HEK293T (cell line): ENCODE measurements at regions not wholly inside any gene's neighbourhood (a gene's known extent, or its start where the extent isn't known, plus 50 kb on each side); places are given as distances from the start of the nearest gene placed in this dataset.

Experiments
- CTBP1 ChIP-seq: fragments of 450-650 bp; IDR thresholded peaks from 2 replicates; pipeline ENCODE4 v1.6.1; 2016; ENCODE audit warnings: borderline replicate concordance
- ELF4 ChIP-seq: fragments of 450-650 bp; IDR thresholded peaks from 2 replicates; pipeline ENCODE4 v1.6.1; 2017; ENCODE audit warnings: antibody characterized with exemption
- FOXA1 ChIP-seq: fragments of 450-650 bp; IDR thresholded peaks from 2 replicates; pipeline ENCODE4 v1.6.1; 2016; ENCODE audit warnings: mild to moderate bottlenecking
- FOXK2 ChIP-seq: fragments of 450-650 bp; IDR thresholded peaks from 2 replicates; pipeline ENCODE4 v1.6.1; 2016; ENCODE audit warnings: mild to moderate bottlenecking
- FOXM1 ChIP-seq: fragments of 450-650 bp; IDR thresholded peaks from 2 replicates; pipeline ENCODE4 v1.6.1; 2017; ENCODE audit warnings: mild to moderate bottlenecking, borderline replicate concordance
- PKNOX1 ChIP-seq: fragments of 450-650 bp; IDR thresholded peaks from 2 replicates; pipeline ENCODE4 v1.6.1; 2016
- SP1 ChIP-seq: fragments of 450-650 bp; IDR thresholded peaks from 2 replicates; pipeline ENCODE4 v1.6.1; 2017
- SUZ12 ChIP-seq: fragments of 450-650 bp; IDR thresholded peaks from 2 replicates; pipeline ENCODE4 v1.6.1; 2016; ENCODE audit warnings: mild to moderate bottlenecking
- TARDBP ChIP-seq: fragments of 450-650 bp; IDR thresholded peaks from 2 replicates; pipeline ENCODE4 v1.6.1; 2016

DNA sequence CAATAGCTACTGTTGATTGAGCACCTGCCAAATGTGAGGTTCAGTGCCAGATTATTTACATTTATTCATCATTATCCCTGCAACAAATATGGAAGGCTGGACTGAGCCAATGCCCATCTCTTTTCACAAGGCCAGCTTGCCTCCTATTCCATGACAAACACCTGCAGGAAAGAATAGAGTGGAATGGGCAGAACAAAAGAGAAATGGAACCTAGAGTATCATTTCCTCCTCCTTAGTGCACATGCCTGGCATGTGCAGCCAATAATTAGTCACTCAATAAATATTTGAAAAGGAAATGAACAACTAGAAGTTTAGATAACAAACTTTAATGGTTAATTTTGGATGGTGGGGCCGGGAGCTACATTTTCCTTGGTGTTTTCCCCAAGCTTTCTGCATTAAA is 61.4 kb upstream of the MYRIP start:
- TF ChIP-seq CTBP1, result no peak
- TF ChIP-seq SP1, result no peak
- TF ChIP-seq FOXK2, result no peak
- no peak for TF ChIP-seq TARDBP
- TF ChIP-seq FOXA1, result no peak
- TF ChIP-seq PKNOX1, result no peak
- no peak for TF ChIP-seq SUZ12
- no peak for TF ChIP-seq ELF4
- no peak for TF ChIP-seq FOXM1
